ENCODE measurements at regions not wholly inside any gene's neighbourhood (a gene's known extent, or its start where the extent isn't known, plus 50 kb on each side); places are given as distances from the start of the nearest gene placed in this dataset.
"Not testable (repeated sequence)": the region's sequence is repeated elsewhere in the genome, so short reads cannot be mapped to it uniquely, and the experiment has no call there.

GRCh38 chr7:155932324-155932723 is 120.1 kb upstream of the SHH start:
- not testable (repeated sequence) for DNase-seq

GRCh38 chr7:155931396-155932085 is 119.3 kb upstream of the SHH start:
- DNase-seq, result peak; percentile 67

- no peak for DNase-seq
Measured at GRCh38 chr7:155930527-155930926, 118.3 kb upstream of the SHH start.

GRCh38 chr7:155930061-155930460 is 117.8 kb upstream of the SHH start:
- DNase-seq, result peak; percentile 39

- no peak for DNase-seq
Measured at GRCh38 chr7:155928583-155928982, 116.3 kb upstream of the SHH start.

- DNase-seq, result no peak
Measured at GRCh38 chr7:155927905-155928304, 115.6 kb upstream of the SHH start.

DNA sequence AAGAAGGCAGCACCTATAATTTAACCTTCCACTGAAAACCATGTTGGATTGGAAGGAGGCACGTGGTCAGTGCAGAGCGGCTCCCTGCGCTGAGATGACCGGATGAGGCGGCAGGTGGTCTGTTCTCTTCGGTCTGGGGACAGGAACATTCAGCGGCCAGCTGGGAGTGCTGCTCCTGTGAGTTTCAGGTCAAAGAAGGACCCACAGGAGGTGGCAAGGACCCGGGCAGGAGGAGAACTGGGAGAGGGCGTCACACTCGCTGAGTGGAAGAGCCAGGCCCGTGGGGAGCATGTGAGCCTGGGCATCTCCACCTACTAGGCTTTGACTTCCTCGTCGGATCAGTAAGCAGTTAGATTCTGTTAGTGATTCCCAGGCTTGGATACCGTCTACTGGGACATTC is 113.4 kb upstream of the SHH start:
- no peak for DNase-seq

DNA sequence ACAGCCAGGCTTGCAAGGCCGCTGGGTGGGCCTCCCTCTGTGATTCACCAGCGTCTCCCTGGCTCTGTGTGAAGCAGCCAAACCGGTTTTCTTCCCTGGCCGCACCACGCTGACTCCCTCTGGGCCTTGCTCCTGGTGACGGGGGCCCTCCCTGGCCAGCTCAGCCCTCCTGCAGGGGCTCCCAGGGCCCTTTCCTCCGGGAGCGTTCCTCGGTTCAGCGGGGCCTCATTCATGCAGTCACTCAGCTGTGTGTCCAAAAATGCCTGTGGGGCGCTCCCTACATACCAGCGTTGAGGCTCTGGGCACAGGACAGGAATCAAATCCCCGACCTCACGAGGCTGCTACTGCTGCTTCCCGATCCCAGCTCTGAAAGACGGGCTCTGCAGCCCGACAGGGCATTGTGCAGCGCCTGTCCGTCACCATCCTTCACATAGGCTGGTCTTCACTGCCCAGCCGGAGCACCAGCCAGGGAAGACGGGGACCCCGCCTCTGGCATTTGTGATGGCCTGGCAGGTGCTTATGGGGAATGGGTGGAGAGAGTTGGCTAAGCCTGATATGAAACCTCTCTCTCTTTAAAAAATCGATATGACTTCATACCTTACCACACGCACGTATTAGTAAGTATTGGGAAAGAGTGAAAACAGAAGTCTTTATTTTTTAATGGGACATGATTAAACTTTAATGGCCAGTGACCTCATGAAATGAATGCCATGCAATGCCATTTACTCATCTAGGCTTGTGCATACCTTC is 110.0 kb upstream of the SHH start:
- no peak for DNase-seq

GRCh38 chr7:155921804-155922066 is 109.5 kb upstream of the SHH start:
- DNase-seq, result no peak

DNA sequence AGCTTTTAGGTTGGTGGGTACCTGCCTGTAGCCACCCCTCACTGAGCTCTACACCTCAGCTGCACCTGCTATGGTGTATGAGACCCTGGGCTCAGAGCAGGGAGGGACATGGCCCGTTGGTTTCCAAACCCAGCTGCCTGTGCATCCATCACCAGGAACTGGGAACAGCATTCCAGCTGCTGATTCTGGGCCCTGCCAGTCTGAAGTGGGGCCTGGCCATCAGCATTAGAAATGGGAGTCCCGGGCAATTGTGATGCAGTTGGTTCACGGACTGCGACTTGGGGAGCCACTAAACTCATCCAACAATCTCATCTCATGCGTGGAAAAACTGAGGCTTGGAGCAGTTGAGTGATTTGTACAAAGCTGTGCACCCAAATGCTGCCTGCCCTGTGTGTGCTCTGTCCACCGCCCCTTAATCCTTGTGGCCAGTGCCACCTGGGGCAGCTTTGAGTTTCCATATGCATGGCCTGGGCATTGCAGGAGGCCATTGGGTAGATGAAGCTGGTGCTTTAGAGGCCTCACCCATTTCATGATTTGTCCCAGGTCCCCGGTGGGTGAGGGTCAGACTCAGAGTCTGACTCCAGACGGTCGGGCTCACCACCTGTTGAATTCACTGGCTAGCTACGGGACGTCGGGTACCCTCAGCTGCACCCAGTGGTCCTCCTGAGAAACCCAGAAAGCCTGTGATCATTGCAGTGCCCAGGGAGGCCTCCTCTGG is 109.0 kb upstream of the SHH start:
- no peak for DNase-seq

GRCh38 chr7:155920068-155920461 is 107.8 kb upstream of the SHH start:
- DNase-seq, result no peak

- no peak for DNase-seq
Measured at GRCh38 chr7:155919391-155920067, 107.3 kb upstream of the SHH start.

- DNase-seq, result no peak
Measured at GRCh38 chr7:155918720-155919390, 106.6 kb upstream of the SHH start.

- DNase-seq, result no peak
Measured at GRCh38 chr7:155917836-155918430, 105.7 kb upstream of the SHH start.

DNA sequence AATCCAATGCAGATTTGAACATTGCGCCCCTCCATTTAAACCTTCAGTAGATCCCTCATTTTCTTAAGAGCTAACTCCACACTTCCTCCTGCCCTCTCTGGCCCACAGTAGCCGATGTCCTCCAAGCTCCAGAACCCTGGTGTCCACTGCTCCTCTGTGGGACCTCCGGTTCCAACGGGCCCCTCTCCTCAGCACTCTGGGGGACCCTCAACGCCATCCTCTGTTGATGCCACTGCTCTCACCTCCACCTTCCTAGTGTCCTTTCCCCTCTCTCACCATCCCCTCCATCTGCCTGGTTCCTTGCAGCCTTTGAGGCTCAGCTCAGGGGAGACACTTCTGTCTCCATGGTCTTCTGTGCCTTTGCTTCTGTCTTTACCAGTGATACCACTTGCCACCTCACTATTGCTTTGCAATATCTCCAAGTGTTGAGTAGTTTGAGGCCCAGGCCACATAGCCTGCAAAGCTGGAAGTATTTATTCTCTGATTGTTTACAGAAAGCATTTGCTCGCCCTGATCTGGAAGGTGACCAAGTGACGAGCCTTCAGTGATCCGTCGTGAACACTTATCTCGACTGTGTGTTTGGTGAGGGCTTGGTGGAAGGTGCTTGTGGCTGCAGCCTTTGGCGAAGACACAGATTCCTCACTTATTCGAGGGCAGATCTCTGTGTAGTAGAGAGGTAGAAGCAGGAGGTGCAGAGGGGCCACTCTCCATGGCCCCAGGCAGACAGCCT is 104.8 kb upstream of the SHH start:
- DNase-seq, result no peak

DNA sequence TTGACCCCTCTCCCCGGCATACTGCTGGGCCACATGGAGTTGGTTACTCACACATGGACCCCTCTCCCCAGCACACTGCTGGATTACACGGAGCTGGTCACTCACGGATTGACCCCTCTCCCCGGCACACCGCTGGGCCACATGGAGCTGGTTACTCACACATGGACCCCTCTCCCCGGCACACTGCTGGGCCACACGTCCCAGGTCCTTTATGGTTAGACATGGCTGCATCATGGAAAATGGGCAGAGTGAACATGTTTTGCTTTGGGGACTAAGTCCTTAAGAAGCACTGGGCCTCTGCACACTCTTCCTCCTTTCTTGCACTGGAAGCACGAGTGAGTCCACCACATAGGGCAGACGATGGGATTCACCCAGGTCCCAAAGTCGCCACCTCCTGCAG is 102.1 kb upstream of the SHH start:
- no peak for DNase-seq

GRCh38 chr7:155913719-155914118 is 101.5 kb upstream of the SHH start:
- DNase-seq, result no peak

DNA sequence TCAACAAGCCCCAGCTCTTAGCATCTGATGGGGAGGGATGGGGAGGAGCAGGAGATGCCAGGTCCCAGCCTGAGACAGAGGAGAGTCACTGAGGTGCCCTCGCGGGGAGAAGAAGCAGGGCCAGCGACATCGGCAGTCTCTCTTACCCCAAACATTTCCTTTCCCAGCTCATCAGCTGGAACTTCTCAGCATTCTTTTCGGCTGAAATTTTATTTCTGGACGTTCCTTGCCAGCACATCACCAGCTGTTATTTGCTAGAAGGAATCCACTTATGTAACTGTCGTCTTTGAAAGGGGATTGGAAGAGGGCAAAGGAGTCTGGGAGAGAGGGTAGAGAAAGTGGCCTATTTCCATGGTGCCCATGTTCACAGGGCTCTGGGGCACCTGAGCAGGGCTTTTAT is 101.0 kb upstream of the SHH start:
- no peak for DNase-seq

DNA sequence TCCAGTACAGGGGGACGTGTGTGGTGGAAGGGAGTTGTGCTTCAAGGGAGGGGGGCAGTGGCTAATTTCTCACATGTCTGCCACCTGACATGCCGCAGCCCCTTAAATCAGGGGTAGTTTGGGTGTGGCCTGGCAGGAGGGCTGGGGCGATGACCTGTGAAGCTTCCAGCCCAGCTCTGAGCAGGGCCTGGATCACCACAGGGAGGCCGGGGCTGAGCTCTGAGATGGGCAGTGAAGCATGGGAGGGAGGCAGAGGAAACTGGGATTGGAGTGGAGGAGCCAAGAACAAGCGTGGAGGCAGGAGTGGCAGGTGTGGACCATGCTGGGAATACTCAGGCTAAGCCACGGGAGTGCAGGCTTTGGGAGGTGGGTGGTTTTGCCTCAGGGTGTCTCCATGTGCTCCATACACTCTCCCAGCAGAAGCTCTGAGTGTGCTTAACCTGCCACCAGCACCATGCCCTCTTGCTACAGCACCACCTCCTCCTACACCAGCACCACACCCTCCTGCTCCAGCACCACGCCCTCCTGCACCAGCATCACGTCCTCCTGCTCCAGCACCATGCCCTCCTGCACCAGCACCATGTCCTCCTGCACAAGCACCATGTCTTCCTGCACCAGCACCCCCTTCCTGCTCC is 99.3 kb upstream of the SHH start:
- no peak for DNase-seq

DNA sequence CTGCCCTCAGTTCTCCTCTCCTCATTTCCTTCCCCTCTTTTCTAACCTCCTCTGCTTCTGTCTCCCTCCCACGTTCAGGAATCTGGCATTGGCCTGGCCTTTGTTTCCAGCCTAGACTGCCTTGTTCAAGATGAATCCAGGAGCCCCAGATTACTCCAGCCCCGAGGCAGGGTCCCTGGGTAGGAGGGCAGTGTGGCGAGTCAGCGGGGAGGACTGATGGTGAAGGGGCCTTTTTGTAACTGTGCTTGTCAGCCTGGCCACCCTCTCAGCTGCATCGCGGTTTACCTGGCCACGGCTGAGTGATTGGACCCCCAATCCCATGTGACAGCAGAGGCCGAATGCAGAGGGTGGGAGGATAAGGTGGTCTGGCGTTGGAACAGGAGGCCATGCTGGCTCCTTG is 96.1 kb upstream of the SHH start:
- no peak for DNase-seq

DNA sequence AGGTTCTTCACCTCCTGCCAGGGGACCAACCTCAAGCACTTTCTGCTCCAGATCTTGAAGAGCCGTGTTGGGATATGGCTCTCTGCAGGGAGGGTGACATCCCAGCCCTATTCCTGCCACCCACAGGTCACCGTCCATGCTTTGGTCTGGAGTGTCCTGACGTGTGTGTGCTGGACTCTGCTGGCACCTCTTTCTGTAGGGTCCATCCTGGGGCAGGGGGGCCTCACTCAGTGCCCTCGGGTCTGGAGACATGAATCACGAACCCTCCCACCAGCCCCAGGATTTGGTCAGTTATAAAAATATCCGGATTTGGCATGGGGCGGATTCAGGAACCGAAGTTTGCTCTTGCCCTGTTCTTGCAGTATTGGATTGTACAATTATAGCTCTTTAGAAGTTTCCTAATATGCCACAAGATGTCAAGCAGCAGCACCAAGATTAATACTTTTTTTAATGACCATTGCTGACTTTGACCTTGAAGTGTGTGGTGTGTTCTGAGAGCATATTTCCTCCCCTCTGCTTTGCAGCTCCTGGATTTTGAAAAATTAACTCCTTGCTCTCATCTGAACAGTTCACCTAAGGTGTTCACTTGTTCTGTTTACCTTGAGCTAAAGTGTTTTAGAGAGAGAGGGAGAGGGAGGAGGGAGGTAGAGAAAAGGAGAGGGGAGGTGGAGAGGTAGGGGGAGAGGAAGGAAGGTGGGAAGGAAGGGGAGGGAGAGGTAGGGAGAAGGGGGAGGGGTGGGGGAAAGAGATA is 95.4 kb upstream of the SHH start:
- DNase-seq, result no peak

Measured in MV-4-11 (cell line).